Activated CD8-positive, alpha-beta memory T cell treated with anti-CD3 and anti-CD28 coated beads, Interleukin-2, amount 50 U/mL, for 4 hours (primary cell): ENCODE measurements at regions not wholly inside any gene's neighbourhood (a gene's known extent, or its start where the extent isn't known, plus 50 kb on each side); places are given as distances from the start of the nearest gene placed in this dataset.
"Not testable (repeated sequence)": the region's sequence is repeated elsewhere in the genome, so short reads cannot be mapped to it uniquely, and the experiment has no call there.

Source experiments
- DNase-seq: peaks from one replicate; pipeline ENCODE4 v3.0.0-alpha.2; 2020

- not testable (repeated sequence) for DNase-seq
Measured at GRCh38 chr2:111291566-111291965, 170.9 kb downstream of the BCL2L11 start.

GRCh38 chr2:111292232-111292968, 171.7 kb downstream of the BCL2L11 start:
- DNase-seq, result not testable (repeated sequence)

GRCh38 chr2:111294699-111295098, 174.0 kb downstream of the BCL2L11 start:
- DNase-seq, result not testable (repeated sequence)

- DNase-seq, result not testable (repeated sequence)
Measured at GRCh38 chr2:111296122-111296804, 175.5 kb downstream of the BCL2L11 start.

GRCh38 chr2:111297128-111297527, 176.4 kb downstream of the BCL2L11 start:
- DNase-seq, result not testable (repeated sequence)

- DNase-seq, result not testable (repeated sequence)
Measured at GRCh38 chr2:111298927-111299326, 178.2 kb downstream of the BCL2L11 start.

- DNase-seq, result not testable (repeated sequence)
Measured at GRCh38 chr2:111299635-111300034, 178.9 kb downstream of the BCL2L11 start.

GRCh38 chr2:111301677-111302076, 181.0 kb downstream of the BCL2L11 start:
- DNase-seq, result not testable (repeated sequence)

GRCh38 chr2:111302397-111303218, 181.9 kb downstream of the BCL2L11 start:
- not testable (repeated sequence) for DNase-seq

GRCh38 chr2:111307302-111307701, 186.6 kb downstream of the BCL2L11 start:
- DNase-seq, result not testable (repeated sequence)

- not testable (repeated sequence) for DNase-seq
Measured at GRCh38 chr2:111309231-111310075, 188.7 kb downstream of the BCL2L11 start.

- DNase-seq, result not testable (repeated sequence)
Measured at GRCh38 chr2:111310395-111310794, 189.7 kb downstream of the BCL2L11 start.

GRCh38 chr2:111311568-111311967, 190.9 kb downstream of the BCL2L11 start:
- DNase-seq, result not testable (repeated sequence)

- not testable (repeated sequence) for DNase-seq
Measured at GRCh38 chr2:111312897-111313607, 192.3 kb downstream of the BCL2L11 start.

GRCh38 chr2:111313711-111314110, 193.0 kb downstream of the BCL2L11 start:
- DNase-seq, result not testable (repeated sequence)

GRCh38 chr2:111315188-111315917, 194.6 kb downstream of the BCL2L11 start:
- DNase-seq, result not testable (repeated sequence)

GRCh38 chr2:111316221-111316741, 195.6 kb downstream of the BCL2L11 start:
- not testable (repeated sequence) for DNase-seq

- DNase-seq, result not testable (repeated sequence)
Measured at GRCh38 chr2:111316881-111317549, 196.3 kb downstream of the BCL2L11 start.

- DNase-seq, result not testable (repeated sequence)
Measured at GRCh38 chr2:111319552-111319951, 198.8 kb downstream of the BCL2L11 start.

GRCh38 chr2:111320264-111320663, 199.6 kb downstream of the BCL2L11 start:
- not testable (repeated sequence) for DNase-seq
